Uterus (tissue), 3 donors: ENCODE measurements at regions not wholly inside any gene's neighbourhood (a gene's known extent, or its start where the extent isn't known, plus 50 kb on each side); places are given as distances from the start of the nearest gene placed in this dataset.
A peak's percentile ranks its signal among the peaks of the same experiment; 100 is the strongest.

Experiments
- DNase-seq, 2 donors: peaks; one replicate each; pipeline ENCODE4 v3.0.0-alpha.2; 2019 to 2020
- H3K27ac ChIP-seq, 2 donors: fragments of 200-600 bp; sonication (generic); 1 replicate in 1 of 2; 2 replicates in 1 of 2; pipeline ENCODE4 v1.5.1; 2016 to 2018
- H3K27me3 ChIP-seq, 2 donors: fragments of 200-600 bp; sonication (generic); one replicate each; pipeline ENCODE4 v1.5.1; 2018 to 2019; ENCODE audit warnings: control low read depth in 1 of 2
- H3K36me3 ChIP-seq, 2 donors: fragments of 200-600 bp; sonication (generic); one replicate each; pipeline ENCODE4 v1.5.1; 2019; ENCODE audit warnings: control low read depth in 1 of 2
- H3K4me1 ChIP-seq, 2 donors: fragments of 200-600 bp; sonication (generic); one replicate each; pipeline ENCODE4 v1.5.1; 2018 to 2019; ENCODE audit warnings: control low read depth in 1 of 2
- H3K4me3 ChIP-seq, 2 donors: fragments of 200-600 bp; sonication (generic); 1 replicate in 1 of 2; 2 replicates in 1 of 2; pipeline ENCODE4 v1.5.1; 2018 to 2019; ENCODE audit warnings: mild to moderate bottlenecking in 1 of 2
- H3K9me3 ChIP-seq, 2 donors: fragments of 200-600 bp; sonication (generic); one replicate each; pipeline ENCODE4 v1.5.1; 2019; ENCODE audit warnings: control low read depth in 1 of 2
- POLR2A ChIP-seq, 2 donors: fragments of 450-650 bp; IDR thresholded peaks; one replicate each; pipeline ENCODE4 v1.6.1; 2016; ENCODE audit warnings: antibody characterized with exemption in 2 of 2, mild to moderate bottlenecking in 1 of 2, moderate library complexity in 1 of 2
- intact Hi-C: fragments of 100-400 bp; cut with DNase I; formaldehyde crosslinking; loops from one replicate; pipeline ENCODE4 v1.15.1; 2023; ENCODE audit warnings: low total_unique reads
- TF ChIP-seq, protein P1 (sequence below), 4 experiments: fragments of 200-600 bp in 2 of 4; fragments of 450-650 bp in 2 of 4; sonication (generic) in 2 of 4; IDR thresholded peaks; one replicate each; pipeline ENCODE4 v1.5.1; 2016 to 2019; ENCODE audit warnings: antibody characterized with exemption in 4 of 4, mild to moderate bottlenecking in 2 of 4, moderate library complexity in 1 of 4
- donor health status: DM: yes; HTN: yes; CAD: no.

DNA sequence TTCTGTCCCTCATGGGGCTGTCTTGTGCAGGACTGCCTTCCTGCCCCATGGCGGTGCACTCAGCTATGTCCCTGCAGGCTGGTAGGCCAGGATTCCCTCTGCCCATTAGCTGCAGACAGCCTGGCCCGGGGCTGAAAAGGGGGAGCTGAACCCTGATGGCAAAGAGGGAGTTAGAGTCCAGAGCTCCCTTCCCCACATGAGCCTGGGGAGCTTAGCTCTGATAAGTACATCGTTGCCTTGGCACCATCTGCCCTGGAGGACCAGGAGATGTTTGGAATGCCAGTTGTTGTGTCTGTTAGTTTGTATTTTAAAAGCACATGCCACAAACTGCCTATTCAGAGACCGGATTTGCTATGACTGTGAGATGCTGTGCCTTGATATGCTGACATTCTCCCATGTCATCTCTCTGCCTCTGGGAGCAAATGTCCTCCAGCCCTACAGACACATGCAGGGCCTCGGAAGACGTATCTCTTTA, 65.1 kb upstream of the AFF3 start:
- Histone ChIP-seq H3K4me1 (no peaks in the 10 kb centered on the region), H3K36me3 (no peaks in the 10 kb centered on the region), H3K4me3 (no peak overlapping the region), H3K27me3 (no peaks in the 10 kb centered on the region), H3K9me3 (no peaks in the 10 kb centered on the region), H3K27ac (no peak overlapping the region)
- intact Hi-C loops, result no loop called here
- TF ChIP-seq POLR2A (IDR thresholded peaks at IDR 0.05), result no peak
- TF ChIP-seq, protein P1, sequence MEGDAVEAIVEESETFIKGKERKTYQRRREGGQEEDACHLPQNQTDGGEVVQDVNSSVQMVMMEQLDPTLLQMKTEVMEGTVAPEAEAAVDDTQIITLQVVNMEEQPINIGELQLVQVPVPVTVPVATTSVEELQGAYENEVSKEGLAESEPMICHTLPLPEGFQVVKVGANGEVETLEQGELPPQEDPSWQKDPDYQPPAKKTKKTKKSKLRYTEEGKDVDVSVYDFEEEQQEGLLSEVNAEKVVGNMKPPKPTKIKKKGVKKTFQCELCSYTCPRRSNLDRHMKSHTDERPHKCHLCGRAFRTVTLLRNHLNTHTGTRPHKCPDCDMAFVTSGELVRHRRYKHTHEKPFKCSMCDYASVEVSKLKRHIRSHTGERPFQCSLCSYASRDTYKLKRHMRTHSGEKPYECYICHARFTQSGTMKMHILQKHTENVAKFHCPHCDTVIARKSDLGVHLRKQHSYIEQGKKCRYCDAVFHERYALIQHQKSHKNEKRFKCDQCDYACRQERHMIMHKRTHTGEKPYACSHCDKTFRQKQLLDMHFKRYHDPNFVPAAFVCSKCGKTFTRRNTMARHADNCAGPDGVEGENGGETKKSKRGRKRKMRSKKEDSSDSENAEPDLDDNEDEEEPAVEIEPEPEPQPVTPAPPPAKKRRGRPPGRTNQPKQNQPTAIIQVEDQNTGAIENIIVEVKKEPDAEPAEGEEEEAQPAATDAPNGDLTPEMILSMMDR (IDR thresholded peaks at IDR 0.05), result no peak
- no peak for DNase-seq

DNA sequence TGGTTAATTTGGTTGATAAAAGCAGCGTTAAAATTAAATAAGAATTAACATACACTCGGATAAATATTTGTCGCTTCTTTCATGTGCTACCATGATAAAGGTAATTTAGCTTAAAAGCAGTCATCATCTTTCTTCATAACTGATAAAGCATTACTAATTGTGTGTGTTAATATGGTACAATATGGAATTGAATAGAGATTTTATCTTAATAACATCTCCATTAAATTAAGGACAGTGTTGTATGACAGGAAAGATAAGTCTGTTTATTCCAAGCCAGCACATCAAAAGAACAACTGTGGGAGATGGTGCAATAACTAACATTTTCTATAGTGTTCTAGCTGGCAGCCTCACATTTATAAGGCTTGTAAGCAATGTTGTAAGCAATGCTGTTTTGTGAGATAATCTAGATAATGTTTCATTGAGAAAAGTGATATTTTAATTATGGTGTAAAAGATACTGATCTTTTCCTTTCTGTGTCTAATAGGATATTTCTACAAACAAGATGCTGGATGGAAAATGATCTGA, 64.4 kb upstream of the AFF3 start:
- no peaks in the 10 kb centered on the region for H3K36me3 ChIP-seq
- H3K9me3 ChIP-seq, result no peaks in the 10 kb centered on the region
- no peak for DNase-seq
- no peak overlapping the region for H3K4me3 ChIP-seq
- no peaks in the 10 kb centered on the region for H3K4me1 ChIP-seq
- TF ChIP-seq POLR2A (IDR thresholded peaks at IDR 0.05), result no peak
- TF ChIP-seq, protein P1 (IDR thresholded peaks at IDR 0.05), result no peak
- no peaks in the 10 kb centered on the region for H3K27me3 ChIP-seq
- intact Hi-C loops, result no loop called here
- no peak overlapping the region for H3K27ac ChIP-seq

DNA sequence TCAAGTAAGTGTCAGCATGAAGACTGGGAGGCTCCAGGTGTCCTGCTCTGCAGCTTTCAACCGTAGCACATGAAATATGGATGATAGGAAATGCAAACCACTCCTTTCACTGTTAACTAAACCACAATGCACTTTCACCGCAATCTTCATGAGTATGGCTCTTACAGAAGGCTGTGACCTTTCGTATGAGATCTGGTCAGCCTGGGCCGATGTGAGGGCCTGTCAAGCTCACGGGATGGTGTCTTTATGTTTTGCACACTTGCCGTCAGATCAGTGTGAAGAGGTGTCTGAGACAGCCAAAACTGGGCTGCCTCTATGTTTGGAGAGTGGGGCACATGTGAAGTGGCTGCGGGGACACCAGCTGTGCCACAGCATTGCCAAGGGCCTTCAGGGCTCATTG, 62.8 kb upstream of the AFF3 start:
- intact Hi-C loops, result no loop called here
- Histone ChIP-seq H3K4me3 (no peak overlapping the region), H3K9me3 (no peaks in the 10 kb centered on the region), H3K36me3 (no peaks in the 10 kb centered on the region), H3K4me1 (no peaks in the 10 kb centered on the region), H3K27me3 (no peaks in the 10 kb centered on the region), H3K27ac (no peak overlapping the region)
- no peak for TF ChIP-seq POLR2A (IDR thresholded peaks at IDR 0.05)
- TF ChIP-seq, protein P1 (IDR thresholded peaks at IDR 0.05), result no peak
- DNase-seq, result no peak

DNA sequence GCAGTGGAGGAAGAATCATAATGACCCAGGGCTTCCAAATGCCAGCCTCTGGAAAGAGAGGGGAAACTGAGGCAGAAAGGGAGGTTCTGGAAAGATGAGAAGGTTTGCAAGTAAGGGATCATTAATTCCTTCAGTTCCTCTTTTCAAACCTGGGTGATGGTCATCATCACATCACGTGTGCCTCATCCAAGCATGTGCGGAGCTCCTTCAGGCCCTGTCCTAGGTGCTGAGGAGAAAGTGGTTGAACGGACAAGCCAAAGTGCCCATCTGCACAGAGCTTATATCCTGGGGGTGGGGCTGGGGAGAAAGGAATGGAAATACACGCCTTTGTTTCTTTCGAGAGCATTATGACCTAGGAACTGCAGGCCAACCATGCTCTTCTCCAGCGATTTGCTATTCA, 60.2 kb upstream of the AFF3 start:
- Histone ChIP-seq H3K27ac (no peak overlapping the region), H3K36me3 (no peaks in the 10 kb centered on the region), H3K4me3 (no peak overlapping the region), H3K27me3 (no peaks in the 10 kb centered on the region), H3K9me3 (no peaks in the 10 kb centered on the region), H3K4me1 (peaks cover 11 to 16% of the 10 kb centered on the region in 2 donors)
- TF ChIP-seq, protein P1 (IDR thresholded peaks at IDR 0.05), result no peak
- no peak for TF ChIP-seq POLR2A (IDR thresholded peaks at IDR 0.05)
- no peak for DNase-seq
- intact Hi-C loops, result no loop called here

DNA sequence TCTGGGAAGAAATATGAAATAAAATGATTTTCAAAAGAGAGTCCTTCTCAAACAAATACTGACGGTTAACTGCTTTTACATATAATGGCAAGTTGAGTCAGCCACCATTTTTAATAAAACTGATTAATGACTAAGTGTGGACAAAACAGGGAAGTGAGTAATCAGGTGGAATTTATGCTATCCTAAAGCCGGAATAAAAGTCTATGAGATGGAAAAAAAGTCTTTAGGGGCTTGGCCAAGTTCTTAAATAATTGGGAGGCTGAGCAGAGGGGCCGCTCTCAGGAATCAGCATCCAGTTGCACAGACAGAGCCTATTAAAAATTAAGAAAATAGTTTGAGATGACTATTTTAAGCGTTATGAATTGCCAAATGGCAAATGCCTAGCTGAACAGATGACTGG, 58.6 kb upstream of the AFF3 start:
- intact Hi-C loops, result no loop called here
- Histone ChIP-seq H3K4me1 (peaks cover 11 to 21% of the 10 kb centered on the region in 2 donors), H3K27me3 (no peaks in the 10 kb centered on the region), H3K4me3 (no peak overlapping the region), H3K36me3 (no peaks in the 10 kb centered on the region), H3K9me3 (no peaks in the 10 kb centered on the region), H3K27ac (peak overlapping the region in 1 of 2 donors; percentile 17)
- no peak for DNase-seq
- TF ChIP-seq, protein P1 (IDR thresholded peaks at IDR 0.05), result no peak
- no peak for TF ChIP-seq POLR2A (IDR thresholded peaks at IDR 0.05)
